ENCODE measurements at regions not wholly inside any gene's neighbourhood (a gene's known extent, or its start where the extent isn't known, plus 50 kb on each side); places are given as distances from the start of the nearest gene placed in this dataset.

DNA sequence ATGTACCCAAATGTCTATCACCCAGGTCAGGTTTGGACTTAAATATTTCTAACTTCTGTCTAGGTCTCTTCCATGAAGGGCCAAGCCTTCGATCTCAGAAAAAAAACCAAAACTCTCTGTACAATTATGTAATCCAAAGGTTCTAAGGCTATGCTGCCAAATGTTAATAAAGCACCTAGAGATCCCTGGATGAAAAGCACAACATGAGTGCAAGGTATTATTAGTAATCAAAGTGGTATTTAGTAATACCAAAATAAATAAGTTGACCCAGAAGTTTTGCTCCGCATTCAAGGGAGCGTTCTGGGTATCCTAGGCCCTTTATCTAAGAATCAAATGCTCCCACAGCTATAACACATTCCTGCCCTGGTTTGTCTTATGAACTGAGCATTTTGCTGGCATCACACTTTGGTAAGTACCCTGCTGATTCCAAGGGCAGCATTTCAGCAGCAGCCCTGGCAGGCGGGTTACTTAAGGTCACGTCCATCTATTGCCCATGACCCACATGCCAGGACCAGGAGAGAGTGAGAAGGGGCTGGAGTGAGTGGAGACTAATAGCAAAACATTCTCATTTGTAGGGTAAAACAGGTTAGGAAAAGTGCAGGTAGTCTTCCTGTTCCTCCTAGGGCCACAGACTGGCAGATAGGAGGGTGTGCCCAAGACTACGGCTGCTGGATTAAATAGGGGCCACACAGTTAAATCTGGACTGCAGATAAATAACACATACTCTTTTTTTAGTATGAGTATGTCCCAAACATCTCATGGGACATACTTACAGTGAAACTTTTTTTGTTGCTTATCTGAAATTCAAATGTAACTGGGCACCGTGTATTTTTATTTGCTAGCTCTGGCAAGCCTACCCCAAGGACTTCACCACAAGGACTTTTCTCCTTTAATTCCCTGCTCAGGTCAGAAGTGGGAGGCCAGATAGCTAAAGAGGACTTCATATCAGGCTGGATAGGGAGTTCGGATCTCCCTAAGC is 76.0 kb upstream of the SNRK start:
- no peaks in the 10 kb centered on the region for H3K9me3 ChIP-seq
- Mint-ChIP-seq H3K9me3 (ENCODE audit: unreplicated experiment) (no peaks in the 10 kb centered on the region), H3K4me3 (ENCODE audit: unreplicated experiment) (no peak overlapping the region), H3K4me1 (ENCODE audit: low read depth, unreplicated experiment) (no peaks in the 10 kb centered on the region), H3K36me3 (ENCODE audit: insufficient read depth, unreplicated experiment) (no peaks in the 10 kb centered on the region), H3K27ac (ENCODE audit: unreplicated experiment) (no peak overlapping the region), H3K27me3 (ENCODE audit: insufficient read depth, unreplicated experiment) (peaks cover 7% of the 10 kb centered on the region)
- DNase-seq: no peak
- intact Hi-C loops (cut with micrococcal nuclease; ENCODE audit: unreplicated experiment): no loop called here
- no peaks in the 10 kb centered on the region for H3K27me3 ChIP-seq (replicated peaks; ENCODE audit: control insufficient read depth, insufficient read depth, low read length)
- H3K4me3 ChIP-seq (ENCODE audit: low read depth, low read length): no peak overlapping the region
- no peak for TF ChIP-seq CTCF (IDR thresholded peaks at IDR 0.05; ENCODE audit: insufficient read depth in 1 of 2, low read depth in 1 of 2, low read length in 1 of 2, severe bottlenecking in 1 of 2, unreplicated experiment in 1 of 2)
- no peaks in the 10 kb centered on the region for H3K36me3 ChIP-seq (ENCODE audit: control insufficient read depth, insufficient read depth, low read length)
- no peaks in the 10 kb centered on the region for H3K4me1 ChIP-seq
- BruUV-seq (replicated peaks): no TSS peak
- CTCF ChIA-PET: no interaction called here
- POLR2A ChIA-PET: no interaction called here

- H3K4me3 Mint-ChIP-seq (ENCODE audit: unreplicated experiment): no peak overlapping the region
Measured at GRCh38 chr3:43207628-43208085, 78.7 kb upstream of the SNRK start.

GRCh38 chr3:43206632-43207031 is 79.7 kb upstream of the SNRK start:
- H3K36me3 Mint-ChIP-seq (ENCODE audit: insufficient read depth, unreplicated experiment): no peaks in the 10 kb centered on the region
- BruUV-seq (replicated peaks): no TSS peak
- no peaks in the 10 kb centered on the region for H3K4me1 Mint-ChIP-seq (ENCODE audit: low read depth, unreplicated experiment)
- no peak for TF ChIP-seq CTCF (IDR thresholded peaks at IDR 0.05; ENCODE audit: insufficient read depth in 1 of 2, low read depth in 1 of 2, low read length in 1 of 2, severe bottlenecking in 1 of 2, unreplicated experiment in 1 of 2)
- no peak overlapping the region for H3K4me3 ChIP-seq (ENCODE audit: low read depth, low read length)
- H3K9me3 Mint-ChIP-seq (ENCODE audit: unreplicated experiment): no peaks in the 10 kb centered on the region
- H3K36me3 ChIP-seq (ENCODE audit: control insufficient read depth, insufficient read depth, low read length): no peaks in the 10 kb centered on the region
- DNase-seq: no peak
- H3K27me3 Mint-ChIP-seq (ENCODE audit: insufficient read depth, unreplicated experiment): peaks cover 3% of the 10 kb centered on the region
- ChIA-PET POLR2A (no interaction called here), CTCF (no interaction called here)
- H3K27ac Mint-ChIP-seq (ENCODE audit: unreplicated experiment): no peak overlapping the region
- no peaks in the 10 kb centered on the region for H3K27me3 ChIP-seq (replicated peaks; ENCODE audit: control insufficient read depth, insufficient read depth, low read length)
- no peaks in the 10 kb centered on the region for H3K4me1 ChIP-seq
- intact Hi-C loops (cut with micrococcal nuclease; ENCODE audit: unreplicated experiment): no loop called here
- H3K4me3 Mint-ChIP-seq (ENCODE audit: unreplicated experiment): no peak overlapping the region
- H3K9me3 ChIP-seq: no peaks in the 10 kb centered on the region

More at GRCh38 chr3:43207628-43208085, 78.7 kb upstream of the SNRK start:
- Histone ChIP-seq H3K9me3 (no peaks in the 10 kb centered on the region), H3K36me3 (ENCODE audit: control insufficient read depth, insufficient read depth, low read length) (no peaks in the 10 kb centered on the region), H3K4me1 (no peaks in the 10 kb centered on the region), H3K4me3 (ENCODE audit: low read depth, low read length) (no peak overlapping the region), H3K27me3 (replicated peaks; ENCODE audit: control insufficient read depth, insufficient read depth, low read length) (no peaks in the 10 kb centered on the region)
- Mint-ChIP-seq H3K36me3 (ENCODE audit: insufficient read depth, unreplicated experiment) (no peaks in the 10 kb centered on the region), H3K27me3 (ENCODE audit: insufficient read depth, unreplicated experiment) (peaks cover 3% of the 10 kb centered on the region), H3K27ac (ENCODE audit: unreplicated experiment) (no peak overlapping the region), H3K9me3 (ENCODE audit: unreplicated experiment) (no peaks in the 10 kb centered on the region), H3K4me1 (ENCODE audit: low read depth, unreplicated experiment) (no peaks in the 10 kb centered on the region)
- POLR2A ChIA-PET: no interaction called here
- TF ChIP-seq CTCF (IDR thresholded peaks at IDR 0.05; ENCODE audit: insufficient read depth in 1 of 2, low read depth in 1 of 2, low read length in 1 of 2, severe bottlenecking in 1 of 2, unreplicated experiment in 1 of 2): no peak
- intact Hi-C loops (cut with micrococcal nuclease; ENCODE audit: unreplicated experiment): no loop called here
- no TSS peak for BruUV-seq (replicated peaks)
- CTCF ChIA-PET: no interaction called here
- DNase-seq: no peak
